ENCODE measurements at regions not wholly inside any gene's neighbourhood (a gene's known extent, or its start where the extent isn't known, plus 50 kb on each side); places are given as distances from the start of the nearest gene placed in this dataset.

GRCh38 chr9:129411501-129412175, 209.3 kb downstream of the C9orf50 start:
- no peak for DNase-seq

- DNase-seq = no peak
Observed at GRCh38 chr9:129410226-129410625, 210.7 kb downstream of the C9orf50 start.

GRCh38 chr9:129408535-129409215, 212.2 kb downstream of the C9orf50 start:
- no peak for DNase-seq

- no peak for DNase-seq
Observed at GRCh38 chr9:129407905-129408452, 212.9 kb downstream of the C9orf50 start.

- DNase-seq = no peak
Observed at GRCh38 chr9:129406278-129407225, 214.3 kb downstream of the C9orf50 start.

- no peak for DNase-seq
Observed at GRCh38 chr9:129405827-129406213, 215.1 kb downstream of the C9orf50 start.

GRCh38 chr9:129405089-129405826, 215.6 kb downstream of the C9orf50 start:
- DNase-seq = no peak

- no peak for DNase-seq
Observed at GRCh38 chr9:129404621-129405020, 216.3 kb downstream of the C9orf50 start.

- DNase-seq = no peak
Observed at GRCh38 chr9:129403779-129404620, 216.9 kb downstream of the C9orf50 start.

GRCh38 chr9:129402931-129403778, 217.7 kb downstream of the C9orf50 start:
- no peak for DNase-seq

- DNase-seq = no peak
Observed at GRCh38 chr9:129402371-129402739, 218.5 kb downstream of the C9orf50 start.

- DNase-seq = no peak
Observed at GRCh38 chr9:129401623-129402370, 219.1 kb downstream of the C9orf50 start.

GRCh38 chr9:129400971-129401622, 219.8 kb downstream of the C9orf50 start:
- no peak for DNase-seq

GRCh38 chr9:129400001-129400970, 220.6 kb downstream of the C9orf50 start:
- DNase-seq = no peak

- DNase-seq = no peak
Observed at GRCh38 chr9:129399634-129399990, 221.3 kb downstream of the C9orf50 start.

- no peak for DNase-seq
Observed at GRCh38 chr9:129398961-129399633, 221.0 kb upstream of the IER5L start.
